Right atrium auricular region (tissue), 2 donors: ENCODE measurements at regions not wholly inside any gene's neighbourhood (a gene's known extent, or its start where the extent isn't known, plus 50 kb on each side); places are given as distances from the start of the nearest gene placed in this dataset.

Experiments
- DNase-seq: peaks from one replicate; pipeline ENCODE4 v3.0.0-alpha.2; 2019; ENCODE audit warnings: low spot score
- H3K27ac ChIP-seq, 2 donors: fragments of 200-600 bp; sonication (generic); 1 replicate in 1 of 2; 2 replicates in 1 of 2; pipeline ENCODE4 v1.5.1; 2016 to 2019
- H3K27me3 ChIP-seq, 2 donors: fragments of 200-600 bp; sonication (generic); one replicate each; pipeline versions ENCODE4 v1.5.1 to v1.6.0; 2017 to 2019
- H3K36me3 ChIP-seq: fragments of 200-600 bp; sonication (generic); one replicate; pipeline ENCODE4 v1.5.1; 2016
- H3K4me1 ChIP-seq, 2 donors: fragments of 200-600 bp; sonication (generic); one replicate each; pipeline versions ENCODE4 v1.5.1 to v1.6.0; 2017 to 2019
- H3K4me3 ChIP-seq, 2 donors: fragments of 200-600 bp; sonication (generic); 1 replicate in 1 of 2; 2 replicates in 1 of 2; pipeline ENCODE4 v1.5.1; 2017 to 2019; ENCODE audit warnings: mild to moderate bottlenecking in 1 of 2, moderate library complexity in 1 of 2
- H3K9me3 ChIP-seq, 2 donors: fragments of 200-600 bp; sonication (generic); one replicate each; pipeline ENCODE4 v1.5.1; 2019
- TF ChIP-seq, protein P1 (sequence below), 2 donors: fragments of 200-600 bp; sonication (generic); IDR thresholded peaks; one replicate each; pipeline ENCODE4 v1.5.1; 2019; ENCODE audit warnings: antibody characterized with exemption in 2 of 2

DNA sequence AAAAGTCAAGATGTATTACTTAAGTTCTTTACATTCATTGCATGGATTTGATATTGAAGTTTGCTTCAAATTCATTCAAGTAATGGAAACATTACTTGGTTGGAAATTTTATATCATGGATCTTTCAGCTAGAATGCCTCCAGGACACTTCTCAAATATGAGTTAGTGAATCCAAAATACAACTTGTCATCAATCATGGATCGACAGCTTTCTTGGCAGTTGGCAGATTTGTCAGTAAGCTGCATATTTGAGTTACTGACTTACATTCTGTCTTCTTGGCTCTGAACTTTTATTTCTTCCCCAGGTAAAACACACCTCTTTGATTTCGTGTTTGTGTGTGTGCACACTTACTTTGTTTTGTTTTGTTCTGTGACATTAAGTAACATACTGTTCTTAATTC lies 1171.1 kb downstream of the TAF11L14 start:
- H3K36me3 ChIP-seq = no peaks in the 10 kb centered on the region

DNA sequence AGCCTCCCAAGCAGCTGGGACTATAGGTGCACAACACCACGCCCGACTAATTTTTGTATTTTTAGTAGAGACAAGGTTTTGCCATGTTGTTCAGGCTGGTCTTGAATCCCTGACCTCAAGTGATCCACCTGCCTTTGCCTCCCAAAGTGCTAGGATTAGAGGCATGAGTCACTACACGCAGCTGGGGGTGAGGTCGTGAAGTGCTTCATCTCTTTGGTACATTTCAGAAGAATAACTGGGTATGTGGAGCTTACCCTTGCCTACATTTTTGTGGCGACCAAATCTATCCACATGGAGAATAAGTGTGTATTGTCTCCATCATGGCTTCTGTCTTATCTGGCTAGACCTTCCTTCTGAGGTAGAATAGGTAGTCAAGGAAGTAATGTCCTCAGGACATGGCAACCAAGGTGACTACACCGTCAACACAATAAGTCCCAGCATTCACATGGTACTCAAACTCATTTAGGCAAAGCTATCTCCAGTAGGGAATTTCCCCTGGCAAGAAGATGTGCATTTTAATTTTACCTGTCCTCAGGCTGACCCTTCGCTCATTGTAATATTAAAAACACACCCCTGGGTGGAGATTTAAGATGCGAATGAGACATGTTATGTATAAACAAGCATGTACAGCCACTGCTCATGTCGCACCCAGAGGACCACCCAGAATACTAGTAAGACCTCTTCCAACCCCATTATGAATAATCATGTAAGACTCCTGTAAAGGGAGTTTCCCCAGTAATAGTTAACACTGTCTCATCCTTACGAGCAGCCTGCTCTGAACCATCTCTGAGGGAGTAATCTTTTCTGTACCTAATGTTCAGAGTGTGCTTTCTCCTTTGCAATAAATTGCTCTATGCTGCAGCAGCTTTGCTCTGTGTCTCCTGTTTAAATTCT lies 1173.2 kb downstream of the TAF11L14 start:
- H3K4me1 ChIP-seq = no peaks in the 10 kb centered on the region
- H3K4me3 ChIP-seq = no peak overlapping the region
- no peak overlapping the region for H3K27ac ChIP-seq
- DNase-seq = no peak
- no peaks in the 10 kb centered on the region for H3K27me3 ChIP-seq
- TF ChIP-seq, protein P1, sequence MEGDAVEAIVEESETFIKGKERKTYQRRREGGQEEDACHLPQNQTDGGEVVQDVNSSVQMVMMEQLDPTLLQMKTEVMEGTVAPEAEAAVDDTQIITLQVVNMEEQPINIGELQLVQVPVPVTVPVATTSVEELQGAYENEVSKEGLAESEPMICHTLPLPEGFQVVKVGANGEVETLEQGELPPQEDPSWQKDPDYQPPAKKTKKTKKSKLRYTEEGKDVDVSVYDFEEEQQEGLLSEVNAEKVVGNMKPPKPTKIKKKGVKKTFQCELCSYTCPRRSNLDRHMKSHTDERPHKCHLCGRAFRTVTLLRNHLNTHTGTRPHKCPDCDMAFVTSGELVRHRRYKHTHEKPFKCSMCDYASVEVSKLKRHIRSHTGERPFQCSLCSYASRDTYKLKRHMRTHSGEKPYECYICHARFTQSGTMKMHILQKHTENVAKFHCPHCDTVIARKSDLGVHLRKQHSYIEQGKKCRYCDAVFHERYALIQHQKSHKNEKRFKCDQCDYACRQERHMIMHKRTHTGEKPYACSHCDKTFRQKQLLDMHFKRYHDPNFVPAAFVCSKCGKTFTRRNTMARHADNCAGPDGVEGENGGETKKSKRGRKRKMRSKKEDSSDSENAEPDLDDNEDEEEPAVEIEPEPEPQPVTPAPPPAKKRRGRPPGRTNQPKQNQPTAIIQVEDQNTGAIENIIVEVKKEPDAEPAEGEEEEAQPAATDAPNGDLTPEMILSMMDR (IDR thresholded peaks at IDR 0.05) = no peak
- no peaks in the 10 kb centered on the region for H3K36me3 ChIP-seq
- H3K9me3 ChIP-seq = no peaks in the 10 kb centered on the region

More for the DNA sequence above, 1171.1 kb downstream of the TAF11L14 start:
- H3K4me1 ChIP-seq = no peaks in the 10 kb centered on the region
- no peaks in the 10 kb centered on the region for H3K27me3 ChIP-seq
- no peak overlapping the region for H3K4me3 ChIP-seq
- H3K27ac ChIP-seq = no peak overlapping the region
- TF ChIP-seq, protein P1 (IDR thresholded peaks at IDR 0.05) = no peak
- no peaks in the 10 kb centered on the region for H3K9me3 ChIP-seq
- no peak for DNase-seq

DNA sequence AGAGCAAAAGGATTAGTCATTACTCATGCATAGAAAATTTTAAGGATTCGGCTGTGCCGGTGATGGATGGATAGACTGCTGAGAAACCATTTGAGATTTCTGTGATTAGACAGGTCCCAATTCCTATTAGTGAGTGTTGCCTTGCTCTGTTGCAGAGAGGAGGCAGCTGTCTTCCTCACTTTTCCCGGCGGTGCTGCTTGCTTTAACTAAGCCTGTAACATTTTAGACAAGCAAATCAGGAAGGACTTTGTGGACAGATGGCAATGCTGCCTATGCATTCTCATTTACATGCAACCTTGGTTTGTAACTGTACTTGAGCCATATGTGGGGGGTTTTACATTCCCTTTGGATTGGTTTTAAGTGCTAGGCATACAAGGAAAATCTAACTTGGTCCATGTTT lies 1176.3 kb downstream of the CDH18 start:
- Histone ChIP-seq H3K27me3 (no peaks in the 10 kb centered on the region), H3K9me3 (no peaks in the 10 kb centered on the region), H3K27ac (no peak overlapping the region), H3K36me3 (no peaks in the 10 kb centered on the region), H3K4me1 (no peaks in the 10 kb centered on the region), H3K4me3 (no peak overlapping the region)
- DNase-seq = no peak
- TF ChIP-seq, protein P1 (IDR thresholded peaks at IDR 0.05) = no peak

DNA sequence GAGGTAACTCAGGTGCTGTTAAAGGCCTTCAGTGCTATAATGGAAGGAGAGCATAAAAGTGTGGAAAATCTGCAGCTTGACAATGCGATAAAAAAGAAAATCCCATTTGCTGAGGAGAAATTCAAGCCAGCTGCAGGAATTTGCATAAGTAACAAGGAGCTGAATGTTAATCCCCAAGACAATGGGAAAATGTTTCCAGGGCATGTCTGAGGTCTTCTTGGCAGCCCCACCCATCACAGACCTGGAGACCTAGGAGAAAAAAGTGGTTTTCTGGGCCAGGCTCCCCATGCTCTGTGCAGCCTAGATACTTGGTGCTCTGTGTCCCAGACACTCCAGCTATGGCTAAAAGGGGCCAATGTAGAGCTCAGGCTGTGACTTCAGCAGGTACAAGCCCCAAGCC lies 1159.6 kb downstream of the CDH18 start:
- no peaks in the 10 kb centered on the region for H3K4me1 ChIP-seq
- no peaks in the 10 kb centered on the region for H3K36me3 ChIP-seq
- DNase-seq = no peak
- no peaks in the 10 kb centered on the region for H3K9me3 ChIP-seq
- TF ChIP-seq, protein P1 (IDR thresholded peaks at IDR 0.05) = no peak
- no peak overlapping the region for H3K4me3 ChIP-seq
- no peaks in the 10 kb centered on the region for H3K27me3 ChIP-seq
- no peak overlapping the region for H3K27ac ChIP-seq

DNA sequence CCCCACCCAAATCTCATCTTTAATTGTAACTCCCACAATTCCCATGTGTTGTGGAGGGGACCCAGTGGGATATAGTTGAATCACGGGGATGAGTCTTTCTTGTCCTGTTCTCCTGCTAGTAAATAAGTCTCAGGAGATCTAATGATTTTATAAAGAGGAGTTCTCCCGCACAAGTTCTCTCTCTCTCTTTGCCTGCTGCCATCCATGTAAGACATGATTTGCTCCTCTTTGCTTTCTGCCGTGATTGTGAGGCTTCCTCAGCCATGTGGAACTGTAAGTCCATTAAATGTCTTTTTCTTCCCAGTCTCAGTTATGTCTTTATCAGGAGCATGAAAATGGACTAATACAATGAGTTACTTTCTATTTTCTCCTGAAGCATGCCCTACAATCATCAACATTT lies 1158.5 kb downstream of the CDH18 start:
- TF ChIP-seq, protein P1 (IDR thresholded peaks at IDR 0.05) = no peak
- Histone ChIP-seq H3K9me3 (no peaks in the 10 kb centered on the region), H3K27me3 (no peaks in the 10 kb centered on the region)

More for the DNA sequence above, 1158.5 kb downstream of the CDH18 start:
- H3K36me3 ChIP-seq = no peaks in the 10 kb centered on the region
- DNase-seq = no peak
- H3K27ac ChIP-seq = no peak overlapping the region
- H3K4me1 ChIP-seq = no peaks in the 10 kb centered on the region
- no peak overlapping the region for H3K4me3 ChIP-seq
